ENCODE measurements at regions not wholly inside any gene's neighbourhood (a gene's known extent, or its start where the extent isn't known, plus 50 kb on each side); places are given as distances from the start of the nearest gene placed in this dataset.

DNA sequence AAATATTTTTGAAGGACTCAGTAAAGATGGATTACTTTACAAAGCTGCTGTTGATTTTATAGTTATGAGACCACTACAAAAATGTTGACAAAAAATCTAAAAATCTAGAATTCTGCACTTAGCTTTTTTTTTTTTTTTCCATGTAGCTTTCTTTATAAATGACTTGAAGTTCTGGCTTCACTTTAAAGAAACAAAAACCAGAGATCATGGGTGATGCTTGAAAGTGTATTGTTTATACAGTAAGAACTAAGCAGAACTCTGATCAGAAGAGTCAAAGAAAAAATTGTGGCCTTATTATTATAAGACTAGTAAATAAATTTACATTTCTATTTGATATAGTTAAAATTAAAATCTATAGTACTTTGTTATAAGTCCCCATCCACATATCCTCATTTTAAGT is 301.7 kb downstream of the BLID start:
- TF ChIP-seq, protein P1, sequence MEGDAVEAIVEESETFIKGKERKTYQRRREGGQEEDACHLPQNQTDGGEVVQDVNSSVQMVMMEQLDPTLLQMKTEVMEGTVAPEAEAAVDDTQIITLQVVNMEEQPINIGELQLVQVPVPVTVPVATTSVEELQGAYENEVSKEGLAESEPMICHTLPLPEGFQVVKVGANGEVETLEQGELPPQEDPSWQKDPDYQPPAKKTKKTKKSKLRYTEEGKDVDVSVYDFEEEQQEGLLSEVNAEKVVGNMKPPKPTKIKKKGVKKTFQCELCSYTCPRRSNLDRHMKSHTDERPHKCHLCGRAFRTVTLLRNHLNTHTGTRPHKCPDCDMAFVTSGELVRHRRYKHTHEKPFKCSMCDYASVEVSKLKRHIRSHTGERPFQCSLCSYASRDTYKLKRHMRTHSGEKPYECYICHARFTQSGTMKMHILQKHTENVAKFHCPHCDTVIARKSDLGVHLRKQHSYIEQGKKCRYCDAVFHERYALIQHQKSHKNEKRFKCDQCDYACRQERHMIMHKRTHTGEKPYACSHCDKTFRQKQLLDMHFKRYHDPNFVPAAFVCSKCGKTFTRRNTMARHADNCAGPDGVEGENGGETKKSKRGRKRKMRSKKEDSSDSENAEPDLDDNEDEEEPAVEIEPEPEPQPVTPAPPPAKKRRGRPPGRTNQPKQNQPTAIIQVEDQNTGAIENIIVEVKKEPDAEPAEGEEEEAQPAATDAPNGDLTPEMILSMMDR (IDR thresholded peaks at IDR 0.05), result no peak
- no peak for TF ChIP-seq ZFX (IDR thresholded peaks at IDR 0.05; ENCODE audit: borderline replicate concordance)

Data from 22Rv1 (cell line).